ENCODE measurements at regions not wholly inside any gene's neighbourhood (a gene's known extent, or its start where the extent isn't known, plus 50 kb on each side); places are given as distances from the start of the nearest gene placed in this dataset.

- no peak for TF ChIP-seq USF2 (IDR thresholded peaks at IDR 0.05; ENCODE audit: borderline replicate concordance, low read depth, low read length)
- TF ChIP-seq MXI1 (IDR thresholded peaks at IDR 0.05; ENCODE audit: low read depth, low read length), result no peak
- TF ChIP-seq TAF1 (IDR thresholded peaks at IDR 0.05; ENCODE audit: borderline replicate concordance, low read depth, low read length), result no peak
- TF ChIP-seq ELF1 (IDR thresholded peaks at IDR 0.05), result no peak
Measured at GRCh38 chr4:108453366-108453765, 167.0 kb upstream of the RPL34 start (continued).

- peaks cover 0 to 5% of the 10 kb centered on the region in 2 experiments; a peak in 1 of 4 replicates for H3K4me1 ChIP-seq (ENCODE audit: control insufficient read depth in 1 of 2, insufficient read depth in 2 of 2, low read depth in 1 of 2, low read length in 1 of 2)
- H4K20me1 ChIP-seq (ENCODE audit: insufficient read depth), result no peaks in the 10 kb centered on the region
- H2AFZ ChIP-seq (ENCODE audit: low read depth), result no peak overlapping the region
- no peak for TF ChIP-seq CTCF (IDR thresholded peaks at IDR 0.05)
- TF ChIP-seq MEF2A (IDR thresholded peaks at IDR 0.05; ENCODE audit: borderline replicate concordance, low read depth), result no peak
- no peak for TF ChIP-seq NFIC (IDR thresholded peaks at IDR 0.05; ENCODE audit: borderline replicate concordance)
- no peak for TF ChIP-seq ELF1 (IDR thresholded peaks at IDR 0.05)
- no peak for TF ChIP-seq FOXJ3 (CRISPR knock-in tag; IDR thresholded peaks at IDR 0.05)
- TF ChIP-seq MXI1 (IDR thresholded peaks at IDR 0.05; ENCODE audit: low read depth, low read length), result no peak
- no peak for TF ChIP-seq FOXM1 (IDR thresholded peaks at IDR 0.05; ENCODE audit: low read depth)
- no peak for TF ChIP-seq TCF12 (IDR thresholded peaks at IDR 0.05)
- TF ChIP-seq JUND (IDR thresholded peaks at IDR 0.05), result no peak
- no peak for TF ChIP-seq TAF1 (IDR thresholded peaks at IDR 0.05; ENCODE audit: borderline replicate concordance, low read depth, low read length)
- no peak for TF ChIP-seq PBX3 (IDR thresholded peaks at IDR 0.05)
- no peak for TF ChIP-seq REST (IDR thresholded peaks at IDR 0.05; ENCODE audit: low read depth, low read length)
- TF ChIP-seq RFX5 (IDR thresholded peaks at IDR 0.05; ENCODE audit: low read length), result no peak
- TF ChIP-seq GABPA (IDR thresholded peaks at IDR 0.05; ENCODE audit: low read depth), result no peak
- no peak for TF ChIP-seq EZH2phosphoT487 (IDR thresholded peaks at IDR 0.05; ENCODE audit: borderline replicate concordance, low read depth)
- no peak for TF ChIP-seq USF1 (IDR thresholded peaks at IDR 0.05; ENCODE audit: borderline replicate concordance, low read depth)
- no peaks in the 10 kb centered on the region for H3K9me2 ChIP-seq
- ChIA-PET CTCF (no interaction called here), POLR2A (no interaction called here)
- no peaks in the 10 kb centered on the region for H3K9me3 ChIP-seq
- H3K79me2 ChIP-seq (ENCODE audit: insufficient read depth), result no peaks in the 10 kb centered on the region
- H3K9ac ChIP-seq, result no peak overlapping the region
- no peak overlapping the region for H3K27ac ChIP-seq (ENCODE audit: low read depth in 2 of 2, low read length in 1 of 2)
- no peak overlapping the region for H3K4me2 ChIP-seq
- H3K4me3 ChIP-seq (ENCODE audit: low read depth in 2 of 2, low read length in 1 of 2), result no peak overlapping the region
- no peak for DNase-seq
- peaks cover 27% of the 10 kb centered on the region; the same call in 1 of the 2 replicates for H3K27me3 ChIP-seq (ENCODE audit: insufficient read depth)
- H3K36me3 ChIP-seq (replicated peaks in 1 of 2; ENCODE audit: control insufficient read depth in 1 of 2, insufficient read depth in 2 of 2, low read length in 1 of 2), result no peaks in the 10 kb centered on the region
- no peaks in the 10 kb centered on the region for H3F3A ChIP-seq (replicated peaks; ENCODE audit: insufficient read depth)
- 9% methylated on average over 5 of the region's 5 CpGs for WGBS (ENCODE audit: low lambda C conversion rate)
Measured at GRCh38 chr4:108450236-108450898, 170.0 kb upstream of the RPL34 start.
